Activated B cell treated with CpG ODN at 0.5 μM for 24 hours (primary cell): ENCODE measurements at regions not wholly inside any gene's neighbourhood (a gene's known extent, or its start where the extent isn't known, plus 50 kb on each side); places are given as distances from the start of the nearest gene placed in this dataset.

Experiments used
- ATAC-seq: fragments of 200-7000 bp; cut with Tn5 transposase; one replicate; pipeline ENCODE4 v1.10.0; 2021; ENCODE audit warnings: low read depth, mild to moderate bottlenecking, moderate library complexity
- CTCF ChIA-PET: fragments of 350-600 bp; sonication (Branson Sonifier 250); formaldehyde crosslinking; loops from one replicate; lab custom pipeline; 2021; ENCODE audit warnings: antibody characterized with exemption; lab: Charles Lee
- POLR2A ChIA-PET: fragments of 350-600 bp; sonication (Branson Sonifier 250); formaldehyde crosslinking; loops from one replicate; lab custom pipeline; 2021; ENCODE audit warnings: antibody characterized with exemption; lab: Charles Lee
- DNase-seq: peaks from one replicate; pipeline ENCODE4 v3.0.0; 2022
- H3K27ac Mint-ChIP-seq: one replicate; pipeline ENCODE4 v1.8.0; 2020; ENCODE audit warnings: mixed read lengths
- H3K27me3 Mint-ChIP-seq: one replicate; pipeline ENCODE4 v1.8.0; 2021; ENCODE audit warnings: mixed read lengths
- H3K36me3 Mint-ChIP-seq: one replicate; pipeline ENCODE4 v1.8.0; 2021; ENCODE audit warnings: low read depth, mixed read lengths
- H3K4me1 Mint-ChIP-seq: one replicate; pipeline ENCODE4 v1.8.0; 2021; ENCODE audit warnings: mixed read lengths
- H3K4me3 Mint-ChIP-seq: one replicate; pipeline ENCODE4 v1.8.0; 2020; ENCODE audit warnings: mild to moderate bottlenecking, mixed read lengths
- H3K9me3 Mint-ChIP-seq: one replicate; pipeline ENCODE4 v1.8.0; 2020; ENCODE audit warnings: mixed read lengths
- intact Hi-C: fragments of 100-400 bp; cut with micrococcal nuclease; formaldehyde crosslinking; loops from one replicate; pipeline ENCODE4 v1.15.1; 2024
- TF ChIP-seq, protein P1 (sequence below): fragments of 200-600 bp; IDR thresholded peaks from one replicate; pipeline ENCODE4 v1.8.0; 2022; ENCODE audit warnings: antibody characterized with exemption, mild to moderate bottlenecking

- peaks cover 2% of the 10 kb centered on the region for H3K27me3 Mint-ChIP-seq
- no peaks in the 10 kb centered on the region for H3K9me3 Mint-ChIP-seq
- ChIA-PET CTCF (no interaction called here), POLR2A (no interaction called here)
- H3K36me3 Mint-ChIP-seq = no peaks in the 10 kb centered on the region
- DNase-seq = no peak
- H3K4me1 Mint-ChIP-seq = no peaks in the 10 kb centered on the region
- ATAC-seq = no peak
- no peak overlapping the region for H3K4me3 Mint-ChIP-seq
- TF ChIP-seq, protein P1, sequence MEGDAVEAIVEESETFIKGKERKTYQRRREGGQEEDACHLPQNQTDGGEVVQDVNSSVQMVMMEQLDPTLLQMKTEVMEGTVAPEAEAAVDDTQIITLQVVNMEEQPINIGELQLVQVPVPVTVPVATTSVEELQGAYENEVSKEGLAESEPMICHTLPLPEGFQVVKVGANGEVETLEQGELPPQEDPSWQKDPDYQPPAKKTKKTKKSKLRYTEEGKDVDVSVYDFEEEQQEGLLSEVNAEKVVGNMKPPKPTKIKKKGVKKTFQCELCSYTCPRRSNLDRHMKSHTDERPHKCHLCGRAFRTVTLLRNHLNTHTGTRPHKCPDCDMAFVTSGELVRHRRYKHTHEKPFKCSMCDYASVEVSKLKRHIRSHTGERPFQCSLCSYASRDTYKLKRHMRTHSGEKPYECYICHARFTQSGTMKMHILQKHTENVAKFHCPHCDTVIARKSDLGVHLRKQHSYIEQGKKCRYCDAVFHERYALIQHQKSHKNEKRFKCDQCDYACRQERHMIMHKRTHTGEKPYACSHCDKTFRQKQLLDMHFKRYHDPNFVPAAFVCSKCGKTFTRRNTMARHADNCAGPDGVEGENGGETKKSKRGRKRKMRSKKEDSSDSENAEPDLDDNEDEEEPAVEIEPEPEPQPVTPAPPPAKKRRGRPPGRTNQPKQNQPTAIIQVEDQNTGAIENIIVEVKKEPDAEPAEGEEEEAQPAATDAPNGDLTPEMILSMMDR = no peak
- no peak overlapping the region for H3K27ac Mint-ChIP-seq
- intact Hi-C loops = no loop called here
Observed at GRCh38 chr20:40218971-40219370, 470.1 kb downstream of the MAFB start.

- intact Hi-C loops = no loop called here
- Mint-ChIP-seq H3K36me3 (no peaks in the 10 kb centered on the region), H3K27ac (no peak overlapping the region), H3K9me3 (no peaks in the 10 kb centered on the region), H3K4me3 (no peak overlapping the region), H3K4me1 (no peaks in the 10 kb centered on the region), H3K27me3 (peaks cover 2% of the 10 kb centered on the region)
- TF ChIP-seq, protein P1 = no peak
- ATAC-seq (no peak), DNase-seq (no peak)
- POLR2A ChIA-PET = no interaction called here
- CTCF ChIA-PET = no interaction called here
Observed at GRCh38 chr20:40218316-40218969, 470.6 kb downstream of the MAFB start.

GRCh38 chr20:40207655-40208054 lies 481.4 kb downstream of the MAFB start:
- no peak for DNase-seq
- ATAC-seq = no peak
- CTCF ChIA-PET = no interaction called here
- H3K27me3 Mint-ChIP-seq = peaks cover 1% of the 10 kb centered on the region
- H3K4me1 Mint-ChIP-seq = no peaks in the 10 kb centered on the region
- POLR2A ChIA-PET = no interaction called here
- intact Hi-C loops = no loop called here
- H3K27ac Mint-ChIP-seq = no peak overlapping the region
- peaks cover 7% of the 10 kb centered on the region for H3K9me3 Mint-ChIP-seq
- TF ChIP-seq, protein P1 = no peak
- no peaks in the 10 kb centered on the region for H3K36me3 Mint-ChIP-seq
- H3K4me3 Mint-ChIP-seq = no peak overlapping the region

- ChIA-PET POLR2A (no interaction called here), CTCF (no interaction called here)
- peaks cover 6% of the 10 kb centered on the region for H3K27me3 Mint-ChIP-seq
- H3K4me3 Mint-ChIP-seq = no peak overlapping the region
- TF ChIP-seq, protein P1 = no peak
- DNase-seq (no peak), ATAC-seq (no peak)
- H3K27ac Mint-ChIP-seq = no peak overlapping the region
- no peaks in the 10 kb centered on the region for H3K36me3 Mint-ChIP-seq
- intact Hi-C loops = no loop called here
- no peaks in the 10 kb centered on the region for H3K4me1 Mint-ChIP-seq
- peaks cover 7% of the 10 kb centered on the region for H3K9me3 Mint-ChIP-seq
Observed at GRCh38 chr20:40205971-40206370, 483.1 kb downstream of the MAFB start.

DNA sequence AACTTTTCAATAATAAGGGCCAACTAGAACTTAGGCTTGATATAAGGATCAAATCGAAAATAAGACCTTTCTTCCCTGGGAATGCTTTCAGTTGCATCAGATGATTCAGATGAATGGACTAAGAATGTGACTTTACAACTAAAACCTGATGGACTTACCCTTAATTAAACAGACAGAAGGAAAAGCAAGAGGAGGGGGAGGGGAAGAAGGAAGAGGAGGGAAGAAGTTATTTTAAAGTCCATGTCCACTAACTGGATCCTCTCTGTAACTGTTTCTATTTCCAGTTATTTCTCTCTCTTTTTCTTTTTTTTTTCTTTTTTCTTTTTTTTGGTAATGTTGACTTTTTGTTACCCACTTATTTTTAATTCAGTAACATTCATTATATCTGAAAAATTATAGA lies 486.0 kb downstream of the MAFB start:
- H3K36me3 Mint-ChIP-seq = no peaks in the 10 kb centered on the region
- H3K4me1 Mint-ChIP-seq = no peaks in the 10 kb centered on the region
- ChIA-PET POLR2A (no interaction called here), CTCF (no interaction called here)
- H3K9me3 Mint-ChIP-seq = peaks cover 7% of the 10 kb centered on the region
- H3K27ac Mint-ChIP-seq = no peak overlapping the region
- DNase-seq = no peak
- intact Hi-C loops = no loop called here
- peaks cover 6% of the 10 kb centered on the region for H3K27me3 Mint-ChIP-seq
- TF ChIP-seq, protein P1 = no peak
- H3K4me3 Mint-ChIP-seq = no peak overlapping the region
- no peak for ATAC-seq
